ENCODE measurements at regions not wholly inside any gene's neighbourhood (a gene's known extent, or its start where the extent isn't known, plus 50 kb on each side); places are given as distances from the start of the nearest gene placed in this dataset.
"Not testable (repeated sequence)": the region's sequence is repeated elsewhere in the genome, so short reads cannot be mapped to it uniquely, and the experiment has no call there.

- no peak for TF ChIP-seq CTCF (IDR thresholded peaks at IDR 0.05)
- Histone ChIP-seq H3K4me3 (no peak overlapping the region), H3K27ac (no peak overlapping the region)
- no peak for DNase-seq (ENCODE audit: low spot score)
Measured at GRCh38 chr20:47847884-47848485, 62.7 kb upstream of the SULF2 start.

- H3K4me3 ChIP-seq, H3K27ac ChIP-seq: not testable (repeated sequence)
Measured at GRCh38 chr20:47847220-47847619, 61.9 kb upstream of the SULF2 start.

GRCh38 chr20:47846651-47847050, 61.4 kb upstream of the SULF2 start:
- not testable (repeated sequence) for H3K4me3 ChIP-seq; DNase-seq (ENCODE audit: low spot score); H3K27ac ChIP-seq

More at GRCh38 chr20:47847220-47847619, 61.9 kb upstream of the SULF2 start:
- not testable (repeated sequence) for DNase-seq (ENCODE audit: low spot score)

GRCh38 chr20:47845382-47845977, 60.2 kb upstream of the SULF2 start:
- not testable (repeated sequence) for DNase-seq (ENCODE audit: low spot score); H3K27ac ChIP-seq; H3K4me3 ChIP-seq

GRCh38 chr20:47844568-47844906, 59.3 kb upstream of the SULF2 start:
- DNase-seq (ENCODE audit: low spot score); H3K4me3 ChIP-seq; H3K27ac ChIP-seq: not testable (repeated sequence)

GRCh38 chr20:47843886-47844567, 58.7 kb upstream of the SULF2 start:
- no peak for DNase-seq (ENCODE audit: low spot score)
- no peak for TF ChIP-seq CTCF (IDR thresholded peaks at IDR 0.05)
- Histone ChIP-seq H3K4me3 (no peak overlapping the region), H3K27ac (no peak overlapping the region)

- DNase-seq (ENCODE audit: low spot score); H3K4me3 ChIP-seq; H3K27ac ChIP-seq: not testable (repeated sequence)
Measured at GRCh38 chr20:47842950-47843349, 57.7 kb upstream of the SULF2 start.

- H3K4me3 ChIP-seq; H3K27ac ChIP-seq; DNase-seq (ENCODE audit: low spot score): not testable (repeated sequence)
Measured at GRCh38 chr20:47842004-47842403, 56.7 kb upstream of the SULF2 start.

GRCh38 chr20:47836256-47836817, 51.1 kb upstream of the SULF2 start:
- not testable (repeated sequence) for DNase-seq (ENCODE audit: low spot score); H3K4me3 ChIP-seq; H3K27ac ChIP-seq
